ENCODE measurements at regions not wholly inside any gene's neighbourhood (a gene's known extent, or its start where the extent isn't known, plus 50 kb on each side); places are given as distances from the start of the nearest gene placed in this dataset.

DNA sequence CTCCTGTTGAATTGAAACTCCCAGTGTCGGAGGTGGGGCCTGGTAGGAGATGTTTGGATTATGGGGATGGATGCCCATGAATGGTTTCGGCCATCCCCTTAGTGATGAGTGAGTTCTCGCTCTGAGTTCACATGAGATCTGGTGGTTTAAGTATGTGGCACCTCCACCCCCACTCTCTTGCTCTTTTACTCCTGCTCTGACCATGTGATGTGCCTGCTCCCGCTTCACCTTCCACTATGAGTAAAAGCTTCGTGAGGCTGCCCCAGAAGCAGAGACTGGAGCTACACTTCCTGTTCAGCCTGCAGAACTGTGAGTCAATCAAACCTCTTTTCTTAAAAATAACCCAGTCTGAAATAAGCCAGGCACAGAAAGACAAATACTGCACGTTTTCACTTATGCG is 512.4 kb downstream of the HS3ST4 start:
- no peak for DNase-seq (ENCODE audit: low spot score)
- ChIA-PET CTCF (no interaction called here), POLR2A (ENCODE audit: low non-redundant PET) (no interaction called here)
- TF ChIP-seq, protein P1, sequence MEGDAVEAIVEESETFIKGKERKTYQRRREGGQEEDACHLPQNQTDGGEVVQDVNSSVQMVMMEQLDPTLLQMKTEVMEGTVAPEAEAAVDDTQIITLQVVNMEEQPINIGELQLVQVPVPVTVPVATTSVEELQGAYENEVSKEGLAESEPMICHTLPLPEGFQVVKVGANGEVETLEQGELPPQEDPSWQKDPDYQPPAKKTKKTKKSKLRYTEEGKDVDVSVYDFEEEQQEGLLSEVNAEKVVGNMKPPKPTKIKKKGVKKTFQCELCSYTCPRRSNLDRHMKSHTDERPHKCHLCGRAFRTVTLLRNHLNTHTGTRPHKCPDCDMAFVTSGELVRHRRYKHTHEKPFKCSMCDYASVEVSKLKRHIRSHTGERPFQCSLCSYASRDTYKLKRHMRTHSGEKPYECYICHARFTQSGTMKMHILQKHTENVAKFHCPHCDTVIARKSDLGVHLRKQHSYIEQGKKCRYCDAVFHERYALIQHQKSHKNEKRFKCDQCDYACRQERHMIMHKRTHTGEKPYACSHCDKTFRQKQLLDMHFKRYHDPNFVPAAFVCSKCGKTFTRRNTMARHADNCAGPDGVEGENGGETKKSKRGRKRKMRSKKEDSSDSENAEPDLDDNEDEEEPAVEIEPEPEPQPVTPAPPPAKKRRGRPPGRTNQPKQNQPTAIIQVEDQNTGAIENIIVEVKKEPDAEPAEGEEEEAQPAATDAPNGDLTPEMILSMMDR (conservative IDR thresholded peaks at IDR 0.05; ENCODE audit: low read depth), result no peak
- H3K27ac ChIP-seq, result no peak overlapping the region

- ChIA-PET POLR2A (ENCODE audit: low non-redundant PET) (no interaction called here), CTCF (no interaction called here)
- H3K27ac ChIP-seq, result no peak overlapping the region
- DNase-seq (ENCODE audit: low spot score), result no peak
- TF ChIP-seq, protein P1 (conservative IDR thresholded peaks at IDR 0.05; ENCODE audit: low read depth), result no peak
These were observed 519.8 kb downstream of the HS3ST4 start for GRCh38 chr16:26211542-26211941.

GRCh38 chr16:26212599-26212998 is 520.8 kb downstream of the HS3ST4 start:
- POLR2A ChIA-PET (ENCODE audit: low non-redundant PET), result no interaction called here
- CTCF ChIA-PET, result no interaction called here
- no peak overlapping the region for H3K27ac ChIP-seq
- TF ChIP-seq, protein P1 (conservative IDR thresholded peaks at IDR 0.05; ENCODE audit: low read depth), result no peak
- no peak for DNase-seq (ENCODE audit: low spot score)

GRCh38 chr16:26214581-26215174 is 522.9 kb downstream of the HS3ST4 start:
- ChIA-PET POLR2A (ENCODE audit: low non-redundant PET) (no interaction called here), CTCF (interaction anchor here (0.6 kb wide), 1 partner anchor 718 kb away, joined by 3 read pairs; no protein-coding TSS in a partner anchor)
- DNase-seq (ENCODE audit: low spot score), result no peak
- TF ChIP-seq, protein P1 (conservative IDR thresholded peaks at IDR 0.05; ENCODE audit: low read depth), result no peak
- no peak overlapping the region for H3K27ac ChIP-seq

DNA sequence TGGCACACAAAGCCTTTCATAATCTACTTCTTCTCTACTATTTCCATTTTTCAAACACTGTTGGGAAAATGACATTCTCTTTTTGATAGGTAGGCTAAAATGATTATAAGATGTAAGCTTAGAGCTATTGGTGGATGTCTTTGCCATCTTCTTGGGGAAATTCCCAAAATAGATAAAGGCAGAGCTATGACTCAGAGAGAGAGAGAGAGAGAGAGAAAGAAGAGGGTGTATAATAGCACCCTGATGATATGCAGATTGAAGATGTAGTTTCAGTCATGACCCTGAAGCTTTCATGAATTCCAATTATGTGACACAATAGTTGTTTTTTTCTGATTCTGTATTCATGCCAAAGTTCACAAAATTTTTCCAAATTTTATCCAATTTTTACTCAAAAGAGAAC is 529.1 kb downstream of the HS3ST4 start:
- ChIA-PET CTCF (interaction anchor here (0.7 kb wide), 1 partner anchor 296 kb away, joined by 3 read pairs; no protein-coding TSS in a partner anchor), POLR2A (ENCODE audit: low non-redundant PET) (no interaction called here)
- TF ChIP-seq, protein P1 (conservative IDR thresholded peaks at IDR 0.05; ENCODE audit: low read depth), result no peak
- no peak overlapping the region for H3K27ac ChIP-seq
- no peak for DNase-seq (ENCODE audit: low spot score)

GRCh38 chr16:26231647-26232046 is 539.9 kb downstream of the HS3ST4 start:
- CTCF ChIA-PET, result no interaction called here
- no peak for DNase-seq (ENCODE audit: low spot score)
- no peak overlapping the region for H3K27ac ChIP-seq
- TF ChIP-seq, protein P1 (conservative IDR thresholded peaks at IDR 0.05; ENCODE audit: low read depth), result no peak
- POLR2A ChIA-PET (ENCODE audit: low non-redundant PET), result no interaction called here
